ENCODE measurements at regions not wholly inside any gene's neighbourhood (a gene's known extent, or its start where the extent isn't known, plus 50 kb on each side); places are given as distances from the start of the nearest gene placed in this dataset.

DNA sequence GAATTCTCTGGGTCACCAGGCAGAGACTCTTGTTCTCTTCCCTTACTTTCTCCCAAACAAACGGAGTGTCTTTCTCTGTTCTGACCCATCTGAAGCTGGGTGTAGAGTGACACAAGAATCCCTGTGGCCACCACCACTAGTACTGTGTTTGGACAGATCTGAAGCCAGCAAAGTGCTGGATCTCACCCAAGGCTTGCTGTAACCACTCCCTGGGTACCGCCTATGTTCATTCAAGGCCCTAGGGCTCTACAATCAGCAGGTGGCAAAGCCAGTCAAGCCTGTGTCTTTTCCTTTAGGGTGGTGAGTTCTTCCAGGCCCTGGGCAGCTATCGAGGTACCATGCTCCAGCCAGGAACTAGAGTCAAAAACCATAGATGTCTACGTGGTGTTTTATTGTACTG lies 149.2 kb upstream of the CTNNB1 start:
- Mint-ChIP-seq H3K27ac (no peak overlapping the region), H3K9me3 (peaks cover 2% of the 10 kb centered on the region), H3K36me3 (ENCODE audit: low read depth) (no peaks in the 10 kb centered on the region), H3K27me3 (peaks cover 4% of the 10 kb centered on the region), H3K4me3 (no peak overlapping the region), H3K4me1 (no peaks in the 10 kb centered on the region)
- CTCF ChIA-PET, result no interaction called here
- DNase-seq, result no peak
- POLR2A ChIA-PET, result no interaction called here

DNA sequence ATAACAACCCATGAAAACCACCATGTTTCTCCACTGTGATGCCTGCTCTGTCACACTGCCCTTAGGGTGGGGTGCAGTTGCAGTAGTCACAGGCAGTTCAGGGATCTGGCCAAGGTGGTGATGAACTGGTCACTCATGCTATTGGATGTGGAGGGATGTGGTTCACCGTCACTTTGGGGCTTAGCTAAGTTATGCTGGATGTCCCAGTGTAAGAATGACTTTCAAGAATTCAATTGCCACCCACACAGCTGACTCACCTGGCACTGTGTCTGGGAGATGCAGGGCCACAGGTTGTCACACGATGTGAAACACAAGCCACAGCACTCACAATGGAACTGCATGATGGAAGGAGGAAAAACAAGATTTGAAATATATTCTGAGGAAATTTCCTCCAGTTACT lies 146.1 kb upstream of the CTNNB1 start:
- H3K27me3 Mint-ChIP-seq, result peaks cover 4% of the 10 kb centered on the region
- no peak overlapping the region for H3K27ac Mint-ChIP-seq
- POLR2A ChIA-PET, result no interaction called here
- H3K9me3 Mint-ChIP-seq, result peaks cover 2% of the 10 kb centered on the region
- H3K36me3 Mint-ChIP-seq (ENCODE audit: low read depth), result no peaks in the 10 kb centered on the region
- no peak overlapping the region for H3K4me3 Mint-ChIP-seq
- H3K4me1 Mint-ChIP-seq, result no peaks in the 10 kb centered on the region
- DNase-seq, result no peak
- CTCF ChIA-PET, result no interaction called here

DNA sequence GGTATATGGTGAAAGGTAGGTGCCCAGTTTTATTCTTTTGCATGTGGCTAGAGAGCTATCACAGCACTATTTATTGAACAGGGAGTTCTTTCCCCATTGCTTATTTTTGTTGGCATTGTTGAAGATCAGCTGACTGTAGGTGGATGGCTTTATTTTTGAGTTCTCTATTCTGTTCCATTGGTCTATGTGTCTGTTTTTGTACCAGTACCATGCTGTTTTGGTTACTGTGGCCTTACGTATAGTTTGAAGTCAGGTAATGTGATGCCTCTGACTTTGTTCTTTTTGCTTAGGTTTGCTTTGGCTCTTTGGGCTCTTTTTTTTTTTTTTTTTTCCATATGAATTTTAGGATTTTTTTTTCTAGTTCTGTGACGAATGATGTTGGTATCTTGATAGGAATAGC lies 139.2 kb upstream of the CTNNB1 start:
- CTCF ChIA-PET, result no interaction called here
- Mint-ChIP-seq H3K36me3 (ENCODE audit: low read depth) (no peaks in the 10 kb centered on the region), H3K9me3 (no peaks in the 10 kb centered on the region), H3K4me3 (no peak overlapping the region), H3K27me3 (peaks cover 5% of the 10 kb centered on the region), H3K27ac (no peak overlapping the region), H3K4me1 (no peaks in the 10 kb centered on the region)
- DNase-seq, result no peak
- POLR2A ChIA-PET, result no interaction called here

DNA sequence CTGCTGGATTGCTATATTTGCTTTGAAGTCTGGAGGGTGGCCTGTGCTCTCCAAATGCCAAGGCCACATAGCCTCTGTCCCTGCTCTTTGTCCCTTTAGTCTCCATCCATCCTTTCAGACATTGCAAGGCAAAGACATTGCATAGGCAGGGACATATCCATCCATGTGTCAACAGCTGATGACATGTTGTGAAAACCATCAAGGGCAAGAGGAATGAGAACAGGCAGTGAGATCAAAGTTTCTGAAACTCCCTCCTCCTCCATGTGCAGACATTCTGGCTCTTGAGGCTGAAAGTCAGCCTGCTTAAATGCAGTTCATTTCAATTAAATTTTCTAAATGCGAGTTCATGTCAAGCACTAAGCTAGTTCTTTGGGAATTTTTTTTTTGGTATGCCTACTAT lies 135.2 kb upstream of the CTNNB1 start:
- Mint-ChIP-seq H3K4me3 (no peak overlapping the region), H3K36me3 (ENCODE audit: low read depth) (no peaks in the 10 kb centered on the region), H3K27ac (no peak overlapping the region), H3K27me3 (peaks cover 5% of the 10 kb centered on the region), H3K9me3 (no peaks in the 10 kb centered on the region), H3K4me1 (no peaks in the 10 kb centered on the region)
- DNase-seq, result no peak
- ChIA-PET CTCF (no interaction called here), POLR2A (no interaction called here)

DNA sequence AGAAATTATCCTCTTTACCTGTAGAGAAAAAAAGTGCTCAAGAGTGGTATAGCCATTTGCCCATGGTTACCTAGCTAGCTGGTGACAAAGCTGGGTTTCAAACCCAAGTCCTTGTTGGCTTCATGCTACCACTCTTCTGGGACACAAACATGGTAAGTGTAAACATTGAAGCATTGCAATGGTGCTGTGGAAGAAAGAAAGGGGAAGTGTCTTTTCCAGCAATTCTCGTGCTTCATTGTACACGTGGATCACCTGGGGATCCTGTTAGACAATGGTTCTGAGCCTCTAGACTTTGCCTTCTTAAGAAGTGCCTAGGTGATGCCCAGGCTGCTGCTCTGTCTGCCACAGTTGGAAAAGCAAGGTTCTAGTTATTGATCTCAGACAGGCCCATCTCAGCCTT lies 134.8 kb upstream of the CTNNB1 start:
- no peak overlapping the region for H3K4me3 Mint-ChIP-seq
- no peak overlapping the region for H3K27ac Mint-ChIP-seq
- DNase-seq, result no peak
- H3K36me3 Mint-ChIP-seq (ENCODE audit: low read depth), result no peaks in the 10 kb centered on the region
- ChIA-PET CTCF (no interaction called here), POLR2A (no interaction called here)
- no peaks in the 10 kb centered on the region for H3K9me3 Mint-ChIP-seq
- no peaks in the 10 kb centered on the region for H3K4me1 Mint-ChIP-seq
- H3K27me3 Mint-ChIP-seq, result peaks cover 5% of the 10 kb centered on the region

DNA sequence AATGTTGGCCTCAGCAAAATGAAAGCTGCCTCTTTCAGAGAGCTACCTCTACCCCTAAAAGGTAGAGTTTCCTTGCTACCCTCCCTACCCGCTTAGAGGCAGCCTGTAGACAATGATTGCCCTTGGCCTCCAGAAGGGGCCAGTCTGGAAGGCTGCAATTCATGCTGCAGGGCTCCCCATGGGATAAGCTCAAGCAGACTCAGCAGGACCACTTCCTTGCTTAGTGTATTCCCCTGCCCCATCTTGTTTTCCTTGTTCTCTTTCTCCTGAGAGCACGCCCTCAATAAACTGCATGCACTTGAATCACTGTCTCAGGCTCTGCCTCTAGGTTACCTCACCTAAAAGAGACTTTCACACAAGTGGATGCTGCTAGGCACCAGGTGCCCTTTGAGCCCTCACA lies 134.0 kb upstream of the CTNNB1 start:
- Mint-ChIP-seq H3K4me1 (no peaks in the 10 kb centered on the region), H3K27me3 (peaks cover 5% of the 10 kb centered on the region), H3K36me3 (ENCODE audit: low read depth) (no peaks in the 10 kb centered on the region), H3K9me3 (no peaks in the 10 kb centered on the region), H3K4me3 (no peak overlapping the region), H3K27ac (no peak overlapping the region)
- POLR2A ChIA-PET, result no interaction called here
- no peak for DNase-seq
- CTCF ChIA-PET, result no interaction called here

DNA sequence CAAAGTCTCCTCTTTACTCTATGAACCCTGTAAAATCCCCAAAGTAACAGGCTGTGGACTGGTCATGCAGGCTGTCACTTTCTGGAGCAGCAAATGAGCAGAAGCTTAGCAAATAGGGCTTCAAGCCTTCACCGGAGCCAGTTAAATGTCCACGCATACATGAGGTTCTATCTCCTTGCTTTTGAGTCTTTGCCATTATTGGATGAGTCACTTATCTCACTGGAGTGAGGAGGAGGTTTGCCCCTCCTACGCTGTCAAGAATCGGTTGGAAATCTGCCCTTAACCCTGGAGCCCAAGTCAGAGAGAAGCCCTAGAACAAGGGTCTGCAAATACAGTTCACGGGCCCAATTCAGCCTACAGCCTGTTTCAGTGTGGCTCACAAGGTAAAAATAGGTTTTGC lies 126.1 kb upstream of the CTNNB1 start:
- Mint-ChIP-seq H3K27ac (no peak overlapping the region), H3K4me1 (no peaks in the 10 kb centered on the region), H3K36me3 (ENCODE audit: low read depth) (no peaks in the 10 kb centered on the region), H3K4me3 (no peak overlapping the region), H3K27me3 (peaks cover 1% of the 10 kb centered on the region), H3K9me3 (no peaks in the 10 kb centered on the region)
- ChIA-PET CTCF (no interaction called here), POLR2A (no interaction called here)
- DNase-seq, result no peak

DNA sequence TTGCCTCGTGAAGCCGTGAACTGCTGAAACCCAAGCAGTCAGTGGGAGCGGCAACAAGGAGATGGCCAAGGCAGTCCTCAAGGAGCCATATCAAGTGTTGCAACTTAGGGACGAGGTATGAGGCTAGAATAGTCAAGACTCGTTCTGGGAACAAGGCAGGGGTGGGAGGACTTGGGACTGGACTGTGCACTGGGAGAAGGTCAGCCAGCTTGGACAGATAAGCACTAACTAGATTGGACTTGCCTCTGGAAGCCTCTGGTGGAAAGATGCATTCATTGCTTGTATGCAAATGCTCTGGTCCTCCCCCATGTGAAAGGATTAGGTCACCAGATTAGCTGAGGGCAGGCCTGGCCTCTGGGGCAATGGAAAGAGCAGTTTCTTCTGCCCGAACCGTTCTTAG lies 123.3 kb upstream of the CTNNB1 start:
- no peak for DNase-seq
- Mint-ChIP-seq H3K27ac (no peak overlapping the region), H3K27me3 (peaks cover 1% of the 10 kb centered on the region), H3K36me3 (ENCODE audit: low read depth) (no peaks in the 10 kb centered on the region), H3K9me3 (no peaks in the 10 kb centered on the region), H3K4me1 (no peaks in the 10 kb centered on the region), H3K4me3 (no peak overlapping the region)
- ChIA-PET CTCF (no interaction called here), POLR2A (no interaction called here)

DNA sequence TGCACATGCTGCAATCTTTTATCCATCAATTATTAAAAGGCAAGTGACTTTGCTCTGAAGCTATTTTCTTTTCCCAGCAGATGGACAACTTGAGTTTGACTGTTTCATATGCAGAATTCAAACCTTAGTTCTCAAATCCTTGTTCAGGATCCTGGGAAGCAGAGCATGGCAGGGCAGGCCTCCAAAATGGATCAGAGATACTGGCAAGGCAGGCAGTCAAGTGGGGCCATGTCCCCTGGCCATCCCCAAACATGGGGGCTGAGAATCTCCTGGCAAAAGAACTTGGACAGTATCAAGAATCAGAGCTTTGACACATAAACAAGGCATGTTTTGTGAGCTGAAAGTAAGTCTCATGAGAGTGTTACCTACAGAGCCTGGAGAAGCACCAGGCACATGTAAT lies 122.9 kb upstream of the CTNNB1 start:
- no peaks in the 10 kb centered on the region for H3K9me3 Mint-ChIP-seq
- peaks cover under 1% of the 10 kb centered on the region for H3K27me3 Mint-ChIP-seq
- POLR2A ChIA-PET, result no interaction called here
- no peaks in the 10 kb centered on the region for H3K36me3 Mint-ChIP-seq (ENCODE audit: low read depth)
- CTCF ChIA-PET, result no interaction called here
- no peak for DNase-seq
- H3K4me1 Mint-ChIP-seq, result no peaks in the 10 kb centered on the region
- no peak overlapping the region for H3K4me3 Mint-ChIP-seq
- no peak overlapping the region for H3K27ac Mint-ChIP-seq

DNA sequence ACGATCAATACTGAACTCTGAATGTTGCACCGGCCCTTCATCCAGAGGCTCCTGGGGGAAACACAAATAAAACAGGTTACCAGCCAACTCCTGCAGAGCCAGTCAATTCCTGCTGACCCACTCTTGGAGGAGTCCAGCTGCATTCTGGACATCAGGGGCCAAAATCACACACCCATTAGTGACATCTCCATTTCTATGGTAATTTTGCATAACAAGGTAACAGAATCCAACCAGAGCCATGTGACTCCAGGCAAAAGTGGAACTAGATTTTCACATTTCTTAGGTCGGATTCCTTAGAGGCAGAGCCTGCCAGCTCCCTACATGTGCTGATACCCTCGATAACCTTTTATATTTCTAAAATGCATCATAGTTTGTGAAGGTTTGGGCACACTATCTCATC lies 119.2 kb upstream of the CTNNB1 start:
- Mint-ChIP-seq H3K27me3 (peaks cover 3% of the 10 kb centered on the region), H3K4me3 (no peak overlapping the region), H3K27ac (no peak overlapping the region), H3K36me3 (ENCODE audit: low read depth) (no peaks in the 10 kb centered on the region), H3K9me3 (no peaks in the 10 kb centered on the region), H3K4me1 (no peaks in the 10 kb centered on the region)
- no peak for DNase-seq
- ChIA-PET POLR2A (no interaction called here), CTCF (no interaction called here)

DNA sequence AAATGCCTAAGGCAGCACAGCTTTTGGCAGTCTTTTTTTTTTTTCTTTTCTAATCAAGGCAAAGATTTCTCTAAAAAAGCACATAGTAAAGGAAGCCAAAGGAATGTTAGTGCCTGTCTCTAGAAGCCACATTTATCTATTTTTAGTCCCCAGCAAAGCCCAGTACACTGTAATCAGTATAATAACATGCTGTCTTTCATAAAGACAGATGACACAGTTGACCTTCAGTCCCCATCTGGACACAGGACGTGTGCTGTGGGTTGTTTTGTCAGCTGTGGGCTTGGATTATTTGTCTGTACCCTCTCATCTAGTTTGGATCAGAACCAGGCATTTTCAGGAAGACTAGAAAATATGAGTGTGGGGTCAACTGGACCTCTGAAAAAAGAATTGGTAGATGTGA lies 110.4 kb upstream of the CTNNB1 start:
- ChIA-PET CTCF (no interaction called here), POLR2A (no interaction called here)
- Mint-ChIP-seq H3K27me3 (no peaks in the 10 kb centered on the region), H3K36me3 (ENCODE audit: low read depth) (no peaks in the 10 kb centered on the region), H3K4me3 (no peak overlapping the region), H3K9me3 (no peaks in the 10 kb centered on the region), H3K27ac (no peak overlapping the region), H3K4me1 (no peaks in the 10 kb centered on the region)
- no peak for DNase-seq

DNA sequence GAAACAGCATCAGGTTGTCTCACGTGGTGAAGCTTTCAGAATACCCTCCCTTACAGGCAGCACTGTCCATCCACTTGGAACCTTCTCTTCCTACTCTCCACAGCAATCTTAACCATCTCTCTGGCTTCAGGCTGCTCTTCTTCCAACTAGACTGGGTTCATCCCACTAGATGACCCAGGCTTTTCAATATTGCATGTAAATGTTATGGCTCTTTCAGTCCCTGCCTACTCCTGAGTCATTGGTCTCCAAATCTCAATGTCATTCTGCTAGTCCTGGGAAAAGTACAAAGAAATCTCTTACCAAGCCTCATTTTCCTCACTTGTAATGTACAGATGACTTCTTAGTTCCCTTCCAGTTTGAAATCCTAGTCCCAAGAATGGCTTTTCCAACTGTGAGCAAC lies 109.7 kb upstream of the CTNNB1 start:
- H3K9me3 Mint-ChIP-seq, result no peaks in the 10 kb centered on the region
- no peak overlapping the region for H3K4me3 Mint-ChIP-seq
- H3K27ac Mint-ChIP-seq, result no peak overlapping the region
- H3K36me3 Mint-ChIP-seq (ENCODE audit: low read depth), result no peaks in the 10 kb centered on the region
- no peaks in the 10 kb centered on the region for H3K4me1 Mint-ChIP-seq
- POLR2A ChIA-PET, result no interaction called here
- H3K27me3 Mint-ChIP-seq, result no peaks in the 10 kb centered on the region
- no peak for DNase-seq
- CTCF ChIA-PET, result no interaction called here

DNA sequence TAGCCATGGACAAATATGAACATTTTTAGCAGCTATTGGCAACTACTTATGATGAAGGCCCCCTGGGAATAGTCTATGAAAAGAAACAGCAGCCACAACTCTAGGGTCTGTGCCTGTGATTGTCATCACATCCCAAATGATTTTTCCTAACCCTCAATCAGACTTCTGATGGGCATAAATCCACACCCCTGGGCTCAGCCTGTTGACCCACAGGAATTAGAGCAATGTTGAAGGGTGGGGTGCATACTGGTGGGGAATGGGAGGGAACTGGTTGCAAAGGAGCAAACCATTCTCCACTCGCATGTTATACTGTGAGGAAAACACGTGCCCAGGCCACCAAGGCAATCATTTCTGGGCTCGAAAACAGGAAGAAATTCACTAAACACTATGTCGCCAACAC lies 106.5 kb upstream of the CTNNB1 start:
- ChIA-PET CTCF (no interaction called here), POLR2A (no interaction called here)
- H3K4me3 Mint-ChIP-seq, result no peak overlapping the region
- no peaks in the 10 kb centered on the region for H3K9me3 Mint-ChIP-seq
- no peaks in the 10 kb centered on the region for H3K27me3 Mint-ChIP-seq
- no peaks in the 10 kb centered on the region for H3K4me1 Mint-ChIP-seq
- H3K36me3 Mint-ChIP-seq (ENCODE audit: low read depth), result no peaks in the 10 kb centered on the region
- no peak for DNase-seq
- H3K27ac Mint-ChIP-seq, result no peak overlapping the region

DNA sequence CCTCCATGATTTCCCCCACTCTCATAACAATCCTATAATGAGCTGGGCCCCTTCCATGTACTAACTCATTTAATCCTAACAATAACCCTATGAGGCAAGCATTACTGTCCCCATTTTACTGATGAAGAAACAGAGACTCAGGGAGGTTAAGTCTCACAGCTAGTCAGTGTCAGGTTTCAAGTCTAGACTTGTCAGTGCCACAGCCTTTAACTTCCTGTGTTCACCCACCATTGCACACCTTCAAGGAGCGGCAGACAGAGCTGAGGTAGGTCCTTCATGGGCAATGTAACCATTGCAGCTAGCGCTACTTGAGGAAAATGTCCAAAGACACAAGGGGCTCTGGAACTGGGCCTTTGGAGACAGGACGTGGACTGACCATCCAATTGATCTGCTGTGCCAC lies 105.8 kb upstream of the CTNNB1 start:
- DNase-seq, result no peak
- Mint-ChIP-seq H3K27ac (no peak overlapping the region), H3K4me1 (no peaks in the 10 kb centered on the region), H3K4me3 (no peak overlapping the region), H3K27me3 (no peaks in the 10 kb centered on the region), H3K9me3 (no peaks in the 10 kb centered on the region), H3K36me3 (ENCODE audit: low read depth) (no peaks in the 10 kb centered on the region)
- POLR2A ChIA-PET, result no interaction called here
- CTCF ChIA-PET, result no interaction called here

DNA sequence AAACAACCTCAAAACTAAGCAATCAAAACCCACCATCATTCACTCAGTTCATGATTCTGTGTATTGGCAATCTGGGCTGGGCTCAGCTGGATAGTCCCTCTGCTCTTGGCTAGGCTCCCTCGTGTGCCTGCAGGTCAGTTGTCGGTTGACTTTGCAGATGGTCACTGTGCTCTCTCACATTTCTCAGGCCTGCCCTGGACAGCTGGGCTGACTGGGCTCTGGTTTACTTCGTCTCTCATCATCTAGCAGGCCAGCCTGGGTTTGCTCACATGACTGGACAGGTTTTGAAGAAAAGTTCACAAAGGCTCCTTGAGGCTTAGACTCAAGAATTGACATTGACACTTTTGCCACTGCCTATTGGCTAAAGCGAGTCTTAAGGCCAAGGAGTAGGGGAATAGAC lies 105.0 kb upstream of the CTNNB1 start:
- no peaks in the 10 kb centered on the region for H3K9me3 Mint-ChIP-seq
- H3K27ac Mint-ChIP-seq, result no peak overlapping the region
- ChIA-PET POLR2A (no interaction called here), CTCF (no interaction called here)
- H3K27me3 Mint-ChIP-seq, result no peaks in the 10 kb centered on the region
- H3K4me3 Mint-ChIP-seq, result no peak overlapping the region
- no peaks in the 10 kb centered on the region for H3K4me1 Mint-ChIP-seq
- no peaks in the 10 kb centered on the region for H3K36me3 Mint-ChIP-seq (ENCODE audit: low read depth)
- no peak for DNase-seq
